A549 (cell line): ENCODE measurements at regions not wholly inside any gene's neighbourhood (a gene's known extent, or its start where the extent isn't known, plus 50 kb on each side); places are given as distances from the start of the nearest gene placed in this dataset.

Source experiments
- ATAC-seq, 2 experiments: fragments of 200-7000 bp in 1 of 2; fragments of >200 bp in 1 of 2; cut with Nextera tagmentation in 1 of 2; cut with Tn5 transposase in 1 of 2; 3 replicates each; pipeline versions ENCODE4 v1.8.0 to v1.9.1; 2018 to 2020; ENCODE audit warnings: mild to moderate bottlenecking in 1 of 2, moderate library complexity in 1 of 2
- CTCF ChIA-PET: fragments of 300-600 bp; sonication (Branson Sonifier 250); formaldehyde crosslinking; extraction: SDS; loops from one replicate; lab custom pipeline; 2021; ENCODE audit warnings: antibody characterized with exemption, inconsistent platforms; lab: Yijun Ruan, JAX
- POLR2A ChIA-PET: fragments of 350-600 bp; formaldehyde crosslinking; extraction: SDS; loops from one replicate; lab custom pipeline; 2021; ENCODE audit warnings: antibody characterized with exemption, inconsistent platforms; lab: Yijun Ruan, JAX
- DNase-seq, 2 experiments: peaks; one replicate each; pipeline versions ENCODE4 v3.0.0 to v3.0.0-alpha.2; 2011 to 2016; ENCODE audit warnings: low read depth in 1 of 2, low spot score in 1 of 2
- FAIRE-seq: peaks from 2 replicates; lab custom pipeline; 2011; peaks lifted over from hg19 to GRCh38; lab: Jason Lieb, UNC
- H3K27ac ChIP-seq, 2 experiments: fragments of >200 bp; sonication (Bioruptor Twin); formaldehyde crosslinking; 3 replicates each; pipeline ENCODE4 v1.5.1; 2016 to 2017
- H3K4me1 ChIP-seq: fragments of >200 bp; sonication (Bioruptor Twin); formaldehyde crosslinking; 3 replicates; pipeline ENCODE4 v1.6.1; 2016
- H3K4me2 ChIP-seq: fragments of >200 bp; sonication (Bioruptor Twin); formaldehyde crosslinking; 3 replicates; pipeline ENCODE4 v1.6.1; 2016
- H3K4me3 ChIP-seq: fragments of >200 bp; sonication (Bioruptor Twin); formaldehyde crosslinking; 3 replicates; pipeline ENCODE4 v1.5.1; 2016
- H3K9me3 ChIP-seq: fragments of >200 bp; sonication (Bioruptor Twin); formaldehyde crosslinking; 3 replicates; pipeline ENCODE4 v1.6.1; 2016
- BHLHE40 ChIP-seq: IDR thresholded peaks from 2 replicates; pipeline ENCODE4 v1.6.1; 2012; ENCODE audit warnings: low read depth, low read length, inconsistent platforms
- CBX8 ChIP-seq: fragments of 200-600 bp; sonication (generic); IDR thresholded peaks from 2 replicates; pipeline ENCODE4 v1.6.1; 2016
- CEBPB ChIP-seq, 2 experiments: fragments of >200 bp in 1 of 2; sonication (Bioruptor Twin) in 1 of 2; formaldehyde crosslinking in 1 of 2; IDR thresholded peaks; 2 replicates each; pipeline ENCODE4 v1.6.1; 2012 to 2016
- CHD4 ChIP-seq: fragments of 200-600 bp; sonication (generic); IDR thresholded peaks from 2 replicates; pipeline ENCODE4 v1.6.1; 2016; ENCODE audit warnings: antibody characterized with exemption, mild to moderate bottlenecking, borderline replicate concordance
- EHMT2 ChIP-seq: fragments of 200-600 bp; sonication (generic); IDR thresholded peaks from 2 replicates; pipeline ENCODE4 v1.6.1; 2016; ENCODE audit warnings: antibody characterized with exemption, low read depth, mild to moderate bottlenecking, moderate library complexity
- FOSB ChIP-seq: fragments of 250-450 bp; sonication (Bioruptor Pico); IDR thresholded peaks from 2 replicates; pipeline ENCODE4 v1.5.0; 2020; ENCODE audit warnings: mild to moderate bottlenecking, moderate library complexity
- FOSL2 ChIP-seq, 2 experiments: fragments of 450-650 bp in 1 of 2; fragments of >200 bp in 1 of 2; sonication (Bioruptor Twin) in 1 of 2; formaldehyde crosslinking; IDR thresholded peaks; 2 replicates each; pipeline versions ENCODE4 v1.5.0 to v1.6.1; 2016 to 2020; ENCODE audit warnings: mild to moderate bottlenecking in 1 of 2, moderate library complexity in 1 of 2
- FOXS1 ChIP-seq: fragments of 250-450 bp; sonication (Bioruptor Pico); IDR thresholded peaks from 2 replicates; pipeline ENCODE4 v1.5.0; 2020; ENCODE audit warnings: mild to moderate bottlenecking, moderate library complexity
- HDAC2 ChIP-seq: fragments of 200-600 bp; sonication (generic); IDR thresholded peaks from 2 replicates; pipeline ENCODE4 v1.6.1; 2016
- HEYL ChIP-seq: fragments of 250-450 bp; sonication (Bioruptor Pico); IDR thresholded peaks from 2 replicates; pipeline ENCODE4 v1.8.0; 2021; ENCODE audit warnings: mild to moderate bottlenecking, moderate library complexity
- HOXB13 ChIP-seq: fragments of 250-450 bp; sonication (Bioruptor Pico); IDR thresholded peaks from 2 replicates; pipeline ENCODE4 v1.5.0; 2020; ENCODE audit warnings: low read depth, mild to moderate bottlenecking, moderate library complexity
- HOXB5 ChIP-seq: fragments of 250-450 bp; sonication (Bioruptor Pico); IDR thresholded peaks from 2 replicates; pipeline ENCODE4 v1.5.0; 2020; ENCODE audit warnings: mild to moderate bottlenecking, moderate library complexity
- JUN ChIP-seq, 2 experiments: fragments of >200 bp; sonication (Bioruptor Twin); formaldehyde crosslinking; IDR thresholded peaks; 2 replicates in 1 of 2; 3 replicates in 1 of 2; pipeline ENCODE4 v1.6.1; 2016 to 2017
- KDM1A ChIP-seq: fragments of 200-600 bp; sonication (generic); IDR thresholded peaks from 2 replicates; pipeline ENCODE4 v1.6.1; 2016; ENCODE audit warnings: low read depth, mild to moderate bottlenecking
- MYC ChIP-seq: IDR thresholded peaks from 2 replicates; pipeline ENCODE4 v1.6.1; 2012; ENCODE audit warnings: mild to moderate bottlenecking, inconsistent platforms, low read length, improper control_type of control experiment, borderline replicate concordance
- NPAS2 ChIP-seq: fragments of 250-450 bp; sonication (Bioruptor Pico); IDR thresholded peaks from 2 replicates; pipeline ENCODE4 v1.8.0; 2022; ENCODE audit warnings: mild to moderate bottlenecking, moderate library complexity, borderline replicate concordance
- POLR2AphosphoS2 ChIP-seq: conservative IDR thresholded peaks from 2 replicates; pipeline ENCODE4 v1.6.1; 2012; ENCODE audit warnings: low read length, improper control_type of control experiment, inconsistent platforms
- RARB ChIP-seq: fragments of 250-450 bp; sonication (Bioruptor Pico); IDR thresholded peaks from 2 replicates; pipeline ENCODE4 v1.8.0; 2021; ENCODE audit warnings: mild to moderate bottlenecking, moderate library complexity
- RCOR1 ChIP-seq: fragments of 150-350 bp; IDR thresholded peaks from 2 replicates; pipeline ENCODE4 v1.6.1; 2014; ENCODE audit warnings: antibody characterized with exemption, low read length, low read depth
- RFX5 ChIP-seq: fragments of 450-650 bp; IDR thresholded peaks from 2 replicates; pipeline ENCODE4 v1.7.1; 2014; ENCODE audit warnings: antibody characterized with exemption, mild to moderate bottlenecking, moderate library complexity
- RNF2 ChIP-seq: fragments of 200-600 bp; sonication (generic); IDR thresholded peaks from 2 replicates; pipeline ENCODE4 v1.6.1; 2016; ENCODE audit warnings: low read depth, mild to moderate bottlenecking, antibody characterized with exemption, moderate library complexity, borderline replicate concordance
- SMC3 ChIP-seq: fragments of >200 bp; sonication (Bioruptor Twin); formaldehyde crosslinking; IDR thresholded peaks from 3 replicates; pipeline ENCODE4 v1.6.1; 2018; ENCODE audit warnings: inconsistent platforms
- SREBF2 ChIP-seq: fragments of 450-650 bp; IDR thresholded peaks from 2 replicates; pipeline ENCODE4 v1.6.1; 2014; ENCODE audit warnings: mild to moderate bottlenecking, moderate library complexity
- TFCP2L1 ChIP-seq: fragments of 250-450 bp; sonication (Bioruptor Pico); IDR thresholded peaks from 2 replicates; pipeline ENCODE4 v1.5.0; 2021; ENCODE audit warnings: mild to moderate bottlenecking
- TP53 ChIP-seq: fragments of 250-450 bp; sonication (Bioruptor Pico); IDR thresholded peaks from 2 replicates; pipeline ENCODE4 v1.5.0; 2021; ENCODE audit warnings: mild to moderate bottlenecking, moderate library complexity
- ZC3H11A ChIP-seq: fragments of 450-650 bp; IDR thresholded peaks from 2 replicates; pipeline ENCODE4 v1.6.1; 2014; ENCODE audit warnings: antibody characterized with exemption, mild to moderate bottlenecking
- ZNF302 ChIP-seq: fragments of 250-450 bp; sonication (Bioruptor Pico); IDR thresholded peaks from 2 replicates; pipeline ENCODE4 v1.9.0; 2021; ENCODE audit warnings: inconsistent platforms, mild to moderate bottlenecking, moderate library complexity
- ZSCAN20 ChIP-seq: fragments of 250-450 bp; sonication (Bioruptor Pico); IDR thresholded peaks from 2 replicates; pipeline ENCODE4 v1.8.0; 2022; ENCODE audit warnings: mild to moderate bottlenecking, moderate library complexity
- WGBS: methylation state at CpG from one replicate; pipeline ENCODE4 v1.1.6; 2017; ENCODE audit errors: missing lambda C conversion rate; 5-methylcytosine and 5-hydroxymethylcytosine counted together
- TF ChIP-seq, protein P1 (sequence below): IDR thresholded peaks from 2 replicates; pipeline ENCODE4 v1.6.1; 2012; ENCODE audit warnings: low read depth, borderline replicate concordance
- TF ChIP-seq, protein P2 (sequence below): IDR thresholded peaks from 2 replicates; pipeline ENCODE4 v1.6.1; 2012
- TF ChIP-seq, protein P3 (sequence below): fragments of >200 bp; sonication (Bioruptor Twin); formaldehyde crosslinking; IDR thresholded peaks from 3 replicates; pipeline ENCODE4 v1.6.1; 2016
- TF ChIP-seq, protein P4 (sequence below): fragments of 150-350 bp; IDR thresholded peaks from 2 replicates; pipeline ENCODE4 v1.6.1; 2014; ENCODE audit warnings: low read depth, mild to moderate bottlenecking, low read length
- TF ChIP-seq, protein P5 (sequence below): IDR thresholded peaks from 2 replicates; pipeline ENCODE4 v1.6.1; 2012
- TF ChIP-seq, protein P6 (sequence below): fragments of 250-450 bp; sonication (Bioruptor Pico); IDR thresholded peaks from 2 replicates; pipeline ENCODE4 v1.5.0; 2020; ENCODE audit warnings: low read depth, mild to moderate bottlenecking, moderate library complexity

DNA sequence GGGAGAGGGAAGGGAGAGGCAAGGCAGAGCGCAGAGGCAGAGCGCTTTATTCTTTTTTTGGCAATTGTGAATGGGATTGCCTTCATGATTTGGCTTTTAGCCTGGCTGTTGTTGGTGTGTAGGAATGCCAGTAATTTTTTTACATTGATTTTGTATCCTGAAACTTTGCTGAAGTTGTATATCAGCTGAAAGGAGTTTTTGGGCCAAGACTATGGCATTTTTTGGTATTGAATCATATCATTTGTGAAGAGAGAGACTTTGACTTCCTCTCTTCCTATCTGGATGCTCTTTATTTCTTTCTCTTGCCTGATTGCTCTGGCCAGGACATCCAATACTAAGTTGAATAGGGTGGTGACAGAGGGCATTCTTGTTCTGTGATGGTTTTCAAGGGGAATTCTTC is 291.3 kb downstream of the REEP3 start:
- FAIRE-seq (no peak), ATAC-seq (no peak), DNase-seq (no peak)
- Histone ChIP-seq H3K27ac (no peak overlapping the region), H3K4me2 (no peak overlapping the region), H3K4me1 (no peaks in the 10 kb centered on the region), H3K4me3 (no peak overlapping the region), H3K9me3 (no peaks in the 10 kb centered on the region; the same call in 2 of the 3 replicates)
- CTCF ChIA-PET = interaction anchor here (0.6 kb wide), 1 partner anchor 31 kb away, joined by 3 read pairs; no protein-coding TSS in a partner anchor
- POLR2A ChIA-PET = no interaction called here
- 57% methylated on average over 2 of the region's 2 CpGs for WGBS
- TF ChIP-seq SREBF2 (no peak), RFX5 (no peak), HOXB13 (no peak), TFCP2L1 (CRISPR knock-in tag) (no peak), CEBPB (IDR thresholded peaks at IDR 0.05) (no peak), RARB (CRISPR knock-in tag) (no peak), BHLHE40 (no peak), POLR2AphosphoS2 (no peak), CBX8 (no peak), HOXB5 (CRISPR knock-in tag) (no peak), CHD4 (no peak), JUN (IDR thresholded peaks at IDR 0.05) (no peak), TP53 (CRISPR knock-in tag) (no peak)
- TF ChIP-seq, protein P1, sequence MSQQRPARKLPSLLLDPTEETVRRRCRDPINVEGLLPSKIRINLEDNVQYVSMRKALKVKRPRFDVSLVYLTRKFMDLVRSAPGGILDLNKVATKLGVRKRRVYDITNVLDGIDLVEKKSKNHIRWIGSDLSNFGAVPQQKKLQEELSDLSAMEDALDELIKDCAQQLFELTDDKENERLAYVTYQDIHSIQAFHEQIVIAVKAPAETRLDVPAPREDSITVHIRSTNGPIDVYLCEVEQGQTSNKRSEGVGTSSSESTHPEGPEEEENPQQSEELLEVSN = no peak
- TF ChIP-seq, protein P2, sequence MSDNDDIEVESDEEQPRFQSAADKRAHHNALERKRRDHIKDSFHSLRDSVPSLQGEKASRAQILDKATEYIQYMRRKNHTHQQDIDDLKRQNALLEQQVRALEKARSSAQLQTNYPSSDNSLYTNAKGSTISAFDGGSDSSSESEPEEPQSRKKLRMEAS = no peak

DNA sequence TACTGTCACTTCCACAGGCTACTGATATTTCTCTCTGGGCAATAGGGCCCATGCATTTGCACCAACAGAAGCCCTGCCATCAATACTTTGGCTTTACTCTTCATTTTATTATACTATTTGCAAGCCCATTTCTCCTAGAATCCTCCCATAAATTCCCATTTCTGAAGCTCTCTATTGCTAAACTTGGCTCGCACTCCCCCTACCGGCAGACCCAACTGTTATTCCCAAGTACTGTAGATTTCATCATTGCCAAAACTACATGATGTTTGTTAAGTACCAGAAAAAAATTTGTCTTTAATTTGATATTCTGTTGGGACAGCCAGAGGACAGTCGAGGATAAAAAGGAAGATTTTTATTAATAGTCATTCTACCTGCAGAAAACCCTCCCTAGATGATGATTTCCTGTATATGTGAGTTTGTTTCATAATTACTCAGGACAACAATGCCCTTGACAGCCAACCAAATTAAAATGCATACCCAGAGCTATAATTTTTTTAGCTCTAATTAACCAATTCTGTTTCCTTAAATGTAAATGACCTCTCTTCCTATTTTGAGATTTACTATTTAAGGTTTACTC is 298.6 kb downstream of the REEP3 start:
- no peak overlapping the region for H3K4me2 ChIP-seq
- no peak overlapping the region for H3K4me3 ChIP-seq
- peaks cover 7% of the 10 kb centered on the region; the same call in 2 of the 3 replicates for H3K9me3 ChIP-seq
- peak; percentile 28 to 65 for DNase-seq
- CTCF ChIA-PET = interaction anchor here (1.0 to 2.0 kb wide), 10 partner anchors 9 to 991 kb away, joined by 3 to 6 read pairs (median 4); no protein-coding TSS in a partner anchor
- no peaks in the 10 kb centered on the region for H3K4me1 ChIP-seq
- POLR2A ChIA-PET = no interaction called here
- 0% methylated on average over 3 of the region's 3 CpGs for WGBS
- H3K27ac ChIP-seq = no peak overlapping the region
- peak; percentile 59 to 80; a peak in 4 of 6 replicates for ATAC-seq
- no peak for FAIRE-seq
- TF ChIP-seq RNF2 = no peak
- TF ChIP-seq ZC3H11A = no peak
- TF ChIP-seq, protein P3, sequence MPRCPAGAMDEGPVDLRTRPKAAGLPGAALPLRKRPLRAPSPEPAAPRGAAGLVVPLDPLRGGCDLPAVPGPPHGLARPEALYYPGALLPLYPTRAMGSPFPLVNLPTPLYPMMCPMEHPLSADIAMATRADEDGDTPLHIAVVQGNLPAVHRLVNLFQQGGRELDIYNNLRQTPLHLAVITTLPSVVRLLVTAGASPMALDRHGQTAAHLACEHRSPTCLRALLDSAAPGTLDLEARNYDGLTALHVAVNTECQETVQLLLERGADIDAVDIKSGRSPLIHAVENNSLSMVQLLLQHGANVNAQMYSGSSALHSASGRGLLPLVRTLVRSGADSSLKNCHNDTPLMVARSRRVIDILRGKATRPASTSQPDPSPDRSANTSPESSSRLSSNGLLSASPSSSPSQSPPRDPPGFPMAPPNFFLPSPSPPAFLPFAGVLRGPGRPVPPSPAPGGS = no peak
- no peak for TF ChIP-seq ZNF302 (CRISPR knock-in tag)
- TF ChIP-seq JUN (IDR thresholded peaks at IDR 0.05) = no peak
- no peak for TF ChIP-seq KDM1A
- TF ChIP-seq MYC = no peak
- no peak for TF ChIP-seq FOSL2 (IDR thresholded peaks at IDR 0.05)
- no peak for TF ChIP-seq FOSL2 (CRISPR knock-in tag; IDR thresholded peaks at IDR 0.05)
- no peak for TF ChIP-seq HOXB5 (CRISPR knock-in tag)
- TF ChIP-seq HOXB13 = no peak
- no peak for TF ChIP-seq NPAS2 (CRISPR knock-in tag)
- TF ChIP-seq SMC3 = peak; percentile 56
- TF ChIP-seq CEBPB (IDR thresholded peaks at IDR 0.05) = peak in 1 of 2 experiments; percentile 60; a peak in 2 of 4 replicates
- TF ChIP-seq, protein P4, sequence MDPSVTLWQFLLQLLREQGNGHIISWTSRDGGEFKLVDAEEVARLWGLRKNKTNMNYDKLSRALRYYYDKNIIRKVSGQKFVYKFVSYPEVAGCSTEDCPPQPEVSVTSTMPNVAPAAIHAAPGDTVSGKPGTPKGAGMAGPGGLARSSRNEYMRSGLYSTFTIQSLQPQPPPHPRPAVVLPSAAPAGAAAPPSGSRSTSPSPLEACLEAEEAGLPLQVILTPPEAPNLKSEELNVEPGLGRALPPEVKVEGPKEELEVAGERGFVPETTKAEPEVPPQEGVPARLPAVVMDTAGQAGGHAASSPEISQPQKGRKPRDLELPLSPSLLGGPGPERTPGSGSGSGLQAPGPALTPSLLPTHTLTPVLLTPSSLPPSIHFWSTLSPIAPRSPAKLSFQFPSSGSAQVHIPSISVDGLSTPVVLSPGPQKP = no peak
- TF ChIP-seq, protein P5, sequence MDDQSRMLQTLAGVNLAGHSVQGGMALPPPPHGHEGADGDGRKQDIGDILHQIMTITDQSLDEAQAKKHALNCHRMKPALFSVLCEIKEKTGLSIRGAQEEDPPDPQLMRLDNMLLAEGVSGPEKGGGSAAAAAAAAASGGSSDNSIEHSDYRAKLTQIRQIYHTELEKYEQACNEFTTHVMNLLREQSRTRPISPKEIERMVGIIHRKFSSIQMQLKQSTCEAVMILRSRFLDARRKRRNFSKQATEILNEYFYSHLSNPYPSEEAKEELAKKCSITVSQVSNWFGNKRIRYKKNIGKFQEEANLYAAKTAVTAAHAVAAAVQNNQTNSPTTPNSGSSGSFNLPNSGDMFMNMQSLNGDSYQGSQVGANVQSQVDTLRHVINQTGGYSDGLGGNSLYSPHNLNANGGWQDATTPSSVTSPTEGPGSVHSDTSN = no peak
- TF ChIP-seq, protein P6, sequence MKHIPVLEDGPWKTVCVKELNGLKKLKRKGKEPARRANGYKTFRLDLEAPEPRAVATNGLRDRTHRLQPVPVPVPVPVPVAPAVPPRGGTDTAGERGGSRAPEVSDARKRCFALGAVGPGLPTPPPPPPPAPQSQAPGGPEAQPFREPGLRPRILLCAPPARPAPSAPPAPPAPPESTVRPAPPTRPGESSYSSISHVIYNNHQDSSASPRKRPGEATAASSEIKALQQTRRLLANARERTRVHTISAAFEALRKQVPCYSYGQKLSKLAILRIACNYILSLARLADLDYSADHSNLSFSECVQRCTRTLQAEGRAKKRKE (CRISPR knock-in tag) = no peak
- no peak for TF ChIP-seq RCOR1
- TF ChIP-seq FOXS1 = no peak
- TF ChIP-seq EHMT2 = no peak
- no peak for TF ChIP-seq HEYL
- no peak for TF ChIP-seq ZSCAN20 (CRISPR knock-in tag)
- no peak for TF ChIP-seq HDAC2
- TF ChIP-seq FOSB (CRISPR knock-in tag) = no peak
- TF ChIP-seq TP53 (CRISPR knock-in tag) = no peak
- TF ChIP-seq BHLHE40 = no peak
- no peak for TF ChIP-seq RARB (CRISPR knock-in tag)
